GM19324 (cell line): ENCODE measurements at regions not wholly inside any gene's neighbourhood (a gene's known extent, or its start where the extent isn't known, plus 50 kb on each side); places are given as distances from the start of the nearest gene placed in this dataset.

ENCODE experiments used
- ATAC-seq: cut with Tn5 transposase; IDR thresholded peaks from one replicate; pipeline ENCODE4 v1.9.1; 2021; ENCODE audit warnings: mild to moderate bottlenecking, moderate library complexity; ENCODE audit not compliant: unreplicated experiment, low FRiP score

GRCh38 chr10:130454543-130455000 lies 318.4 kb downstream of the GLRX3 start:
- no peak for ATAC-seq

- no peak for ATAC-seq
These were observed 319.0 kb downstream of the GLRX3 start for GRCh38 chr10:130455111-130455695.

- no peak for ATAC-seq
These were observed 319.6 kb downstream of the GLRX3 start for GRCh38 chr10:130455791-130456190.

GRCh38 chr10:130456616-130457015 lies 320.4 kb downstream of the GLRX3 start:
- ATAC-seq = no peak

- ATAC-seq = no peak
These were observed 322.3 kb downstream of the GLRX3 start for GRCh38 chr10:130458509-130458908.

- no peak for ATAC-seq
These were observed 322.8 kb downstream of the GLRX3 start for GRCh38 chr10:130459011-130459410.

GRCh38 chr10:130459851-130460490 lies 323.8 kb downstream of the GLRX3 start:
- no peak for ATAC-seq

- ATAC-seq = no peak
These were observed 325.4 kb downstream of the GLRX3 start for GRCh38 chr10:130461631-130462030.

GRCh38 chr10:130463104-130463875 lies 327.1 kb downstream of the GLRX3 start:
- no peak for ATAC-seq

- ATAC-seq = no peak
These were observed 327.7 kb downstream of the GLRX3 start for GRCh38 chr10:130463876-130464364.

GRCh38 chr10:130464426-130464825 lies 328.2 kb downstream of the GLRX3 start:
- ATAC-seq = no peak

- no peak for ATAC-seq
These were observed 330.2 kb downstream of the GLRX3 start for GRCh38 chr10:130466271-130466997.

GRCh38 chr10:130470286-130470685 lies 334.1 kb downstream of the GLRX3 start:
- ATAC-seq = no peak

GRCh38 chr10:130470973-130471372 lies 334.8 kb downstream of the GLRX3 start:
- ATAC-seq = no peak

GRCh38 chr10:130471486-130471885 lies 335.3 kb downstream of the GLRX3 start:
- no peak for ATAC-seq

GRCh38 chr10:130472236-130472635 lies 336.0 kb downstream of the GLRX3 start:
- no peak for ATAC-seq

GRCh38 chr10:130474591-130474990 lies 338.4 kb downstream of the GLRX3 start:
- no peak for ATAC-seq

- no peak for ATAC-seq
These were observed 341.2 kb downstream of the GLRX3 start for GRCh38 chr10:130477360-130477759.

- ATAC-seq = no peak
These were observed 343.0 kb downstream of the GLRX3 start for GRCh38 chr10:130479146-130479545.

GRCh38 chr10:130479926-130480325 lies 343.7 kb downstream of the GLRX3 start:
- no peak for ATAC-seq

GRCh38 chr10:130480491-130480890 lies 344.3 kb downstream of the GLRX3 start:
- no peak for ATAC-seq
